HUES6 (cell line): ENCODE measurements at regions not wholly inside any gene's neighbourhood (a gene's known extent, or its start where the extent isn't known, plus 50 kb on each side); places are given as distances from the start of the nearest gene placed in this dataset.

Experiments used
- H3K27ac ChIP-seq: 2 replicates; pipeline ENCODE4 v1.7.0; 2013; ENCODE audit warnings: low read depth, mild to moderate bottlenecking, low read length, inconsistent platforms
- H3K27me3 ChIP-seq: 2 replicates; pipeline ENCODE4 v1.6.1; 2013; ENCODE audit warnings: low read length; ENCODE audit not compliant: control insufficient read depth, insufficient read depth
- H3K36me3 ChIP-seq: 2 replicates; pipeline ENCODE4 v1.6.1; 2013; ENCODE audit warnings: low read length; ENCODE audit not compliant: control insufficient read depth, insufficient read depth
- H3K4me1 ChIP-seq: 2 replicates; pipeline ENCODE4 v1.6.1; 2013; ENCODE audit warnings: low read length; ENCODE audit not compliant: control insufficient read depth, insufficient read depth
- H3K4me3 ChIP-seq: 2 replicates; pipeline ENCODE4 v1.5.1; 2013; ENCODE audit warnings: low read depth, low read length
- H3K9ac ChIP-seq: one replicate; pipeline ENCODE4 v1.6.1; 2013; ENCODE audit warnings: mild to moderate bottlenecking, low read length
- H3K9me3 ChIP-seq: 2 replicates; pipeline ENCODE4 v1.6.1; 2013; ENCODE audit warnings: low read depth, low read length; ENCODE audit not compliant: control insufficient read depth, insufficient read depth

- H3K27me3 ChIP-seq, result no peaks in the 10 kb centered on the region; the same call in 1 of the 2 replicates
Measured at GRCh38 chr2:38448692-38449410, 71.8 kb upstream of the ATL2 start.

GRCh38 chr2:38446906-38447561 is 70.0 kb upstream of the ATL2 start:
- no peaks in the 10 kb centered on the region for H3K36me3 ChIP-seq
- H3K4me1 ChIP-seq, result peaks cover 42% of the 10 kb centered on the region
- H3K27me3 ChIP-seq, result no peaks in the 10 kb centered on the region; the same call in 1 of the 2 replicates
- H3K9me3 ChIP-seq, result no peaks in the 10 kb centered on the region
- H3K4me3 ChIP-seq, result no peak overlapping the region
- H3K9ac ChIP-seq, result no peak overlapping the region
- H3K27ac ChIP-seq, result no peak overlapping the region

More at GRCh38 chr2:38448692-38449410, 71.8 kb upstream of the ATL2 start:
- H3K27ac ChIP-seq, result no peak overlapping the region
- H3K4me3 ChIP-seq, result no peak overlapping the region
- no peak overlapping the region for H3K9ac ChIP-seq
- no peaks in the 10 kb centered on the region for H3K9me3 ChIP-seq
- H3K4me1 ChIP-seq, result peaks cover 24% of the 10 kb centered on the region
- no peaks in the 10 kb centered on the region for H3K36me3 ChIP-seq

GRCh38 chr2:38446418-38446817 is 69.3 kb upstream of the ATL2 start:
- H3K9me3 ChIP-seq, result no peaks in the 10 kb centered on the region
- peaks cover 43% of the 10 kb centered on the region for H3K4me1 ChIP-seq
- no peak overlapping the region for H3K9ac ChIP-seq
- no peak overlapping the region for H3K27ac ChIP-seq
- H3K4me3 ChIP-seq, result no peak overlapping the region
- H3K27me3 ChIP-seq, result no peaks in the 10 kb centered on the region; the same call in 1 of the 2 replicates
- no peaks in the 10 kb centered on the region for H3K36me3 ChIP-seq

GRCh38 chr2:38444247-38444646 is 67.2 kb upstream of the ATL2 start:
- H3K27ac ChIP-seq, result peak overlapping the region; percentile 59; the same call in 1 of the 2 replicates
- H3K27me3 ChIP-seq, result no peaks in the 10 kb centered on the region; the same call in 1 of the 2 replicates
- H3K36me3 ChIP-seq, result no peaks in the 10 kb centered on the region

GRCh38 chr2:38442643-38443541 is 65.8 kb upstream of the ATL2 start:
- peaks cover 58% of the 10 kb centered on the region for H3K4me1 ChIP-seq

More at GRCh38 chr2:38444247-38444646, 67.2 kb upstream of the ATL2 start:
- Histone ChIP-seq H3K4me1 (peaks cover 48% of the 10 kb centered on the region), H3K4me3 (peak overlapping the region; percentile 3; the same call in 1 of the 2 replicates), H3K9me3 (no peaks in the 10 kb centered on the region), H3K9ac (peak overlapping the region; percentile 58)

GRCh38 chr2:38441346-38441745 is 64.3 kb upstream of the ATL2 start:
- H3K4me1 ChIP-seq, result peaks cover 47% of the 10 kb centered on the region

More at GRCh38 chr2:38442643-38443541, 65.8 kb upstream of the ATL2 start:
- H3K27me3 ChIP-seq, result no peaks in the 10 kb centered on the region
- H3K36me3 ChIP-seq, result no peaks in the 10 kb centered on the region
- peak overlapping the region; percentile 58 for H3K9ac ChIP-seq
- peak overlapping the region; percentile 47; the same call in 1 of the 2 replicates for H3K27ac ChIP-seq
- peak overlapping the region; percentile 6; the same call in 1 of the 2 replicates for H3K4me3 ChIP-seq
- H3K9me3 ChIP-seq, result no peaks in the 10 kb centered on the region

GRCh38 chr2:38440655-38441054 is 63.6 kb upstream of the ATL2 start:
- Histone ChIP-seq H3K9me3 (no peaks in the 10 kb centered on the region), H3K27ac (no peak overlapping the region), H3K9ac (no peak overlapping the region), H3K4me3 (no peak overlapping the region), H3K27me3 (no peaks in the 10 kb centered on the region), H3K36me3 (no peaks in the 10 kb centered on the region), H3K4me1 (peaks cover 43% of the 10 kb centered on the region)

More at GRCh38 chr2:38441346-38441745, 64.3 kb upstream of the ATL2 start:
- H3K4me3 ChIP-seq, result no peak overlapping the region
- H3K9ac ChIP-seq, result no peak overlapping the region
- no peaks in the 10 kb centered on the region for H3K9me3 ChIP-seq
- H3K36me3 ChIP-seq, result no peaks in the 10 kb centered on the region
- H3K27me3 ChIP-seq, result no peaks in the 10 kb centered on the region
- no peak overlapping the region for H3K27ac ChIP-seq

- H3K27ac ChIP-seq, result no peak overlapping the region
Measured at GRCh38 chr2:38439863-38440262, 62.8 kb upstream of the ATL2 start.

GRCh38 chr2:38438883-38439612 is 62.0 kb upstream of the ATL2 start:
- no peaks in the 10 kb centered on the region for H3K36me3 ChIP-seq
- H3K27me3 ChIP-seq, result no peaks in the 10 kb centered on the region
- H3K9ac ChIP-seq, result no peak overlapping the region
- H3K27ac ChIP-seq, result no peak overlapping the region
- H3K4me3 ChIP-seq, result no peak overlapping the region
- H3K9me3 ChIP-seq, result peaks cover 5% of the 10 kb centered on the region; the same call in 1 of the 2 replicates
- peaks cover 35% of the 10 kb centered on the region for H3K4me1 ChIP-seq

More at GRCh38 chr2:38439863-38440262, 62.8 kb upstream of the ATL2 start:
- peaks cover 43% of the 10 kb centered on the region for H3K4me1 ChIP-seq
- H3K4me3 ChIP-seq, result no peak overlapping the region
- H3K36me3 ChIP-seq, result no peaks in the 10 kb centered on the region
- no peaks in the 10 kb centered on the region for H3K9me3 ChIP-seq
- no peaks in the 10 kb centered on the region for H3K27me3 ChIP-seq
- no peak overlapping the region for H3K9ac ChIP-seq
